GM19023 (cell line): ENCODE measurements at regions not wholly inside any gene's neighbourhood (a gene's known extent, or its start where the extent isn't known, plus 50 kb on each side); places are given as distances from the start of the nearest gene placed in this dataset.
"Not testable (repeated sequence)": the region's sequence is repeated elsewhere in the genome, so short reads cannot be mapped to it uniquely, and the experiment has no call there.

Experiments used
- ATAC-seq: cut with Tn5 transposase; IDR thresholded peaks from one replicate; pipeline ENCODE4 v1.9.1; 2021; ENCODE audit warnings: mild to moderate bottlenecking, moderate library complexity; ENCODE audit not compliant: unreplicated experiment

- ATAC-seq: no peak
These were observed 137.5 kb downstream of the FAM76B start for GRCh38 chr11:95652002-95652472.

GRCh38 chr11:95650276-95650675 is 139.3 kb downstream of the FAM76B start:
- no peak for ATAC-seq

GRCh38 chr11:95647871-95648270 is 141.7 kb downstream of the FAM76B start:
- ATAC-seq: no peak

GRCh38 chr11:95647355-95647754 is 142.2 kb downstream of the FAM76B start:
- ATAC-seq: no peak

- peak; percentile 100 for ATAC-seq
These were observed 148.1 kb downstream of the FAM76B start for GRCh38 chr11:95641495-95641894.

- ATAC-seq: no peak
These were observed 151.1 kb downstream of the FAM76B start for GRCh38 chr11:95638501-95638900.

- ATAC-seq: no peak
These were observed 164.2 kb downstream of the FAM76B start for GRCh38 chr11:95625164-95625900.

GRCh38 chr11:95616256-95616804 is 173.3 kb downstream of the FAM76B start:
- ATAC-seq: no peak

GRCh38 chr11:95611827-95612226 is 177.8 kb downstream of the FAM76B start:
- ATAC-seq: no peak

- not testable (repeated sequence) for ATAC-seq
These were observed 179.4 kb downstream of the FAM76B start for GRCh38 chr11:95610185-95610584.

- ATAC-seq: no peak
These were observed 181.5 kb downstream of the FAM76B start for GRCh38 chr11:95608093-95608492.

GRCh38 chr11:95606824-95607223 is 182.8 kb downstream of the FAM76B start:
- no peak for ATAC-seq

GRCh38 chr11:95605271-95605940 is 184.2 kb downstream of the FAM76B start:
- no peak for ATAC-seq

- ATAC-seq: no peak
These were observed 189.5 kb downstream of the FAM76B start for GRCh38 chr11:95599959-95600586.

- no peak for ATAC-seq
These were observed 193.6 kb downstream of the FAM76B start for GRCh38 chr11:95595973-95596489.

- ATAC-seq: no peak
These were observed 194.0 kb downstream of the FAM76B start for GRCh38 chr11:95595541-95595940.

GRCh38 chr11:95593111-95593510 is 196.5 kb downstream of the FAM76B start:
- no peak for ATAC-seq

GRCh38 chr11:95592471-95592870 is 197.1 kb downstream of the FAM76B start:
- no peak for ATAC-seq

GRCh38 chr11:95589893-95590612 is 199.5 kb downstream of the FAM76B start:
- ATAC-seq: no peak

- ATAC-seq: no peak
These were observed 200.8 kb downstream of the FAM76B start for GRCh38 chr11:95588821-95589220.

GRCh38 chr11:95586661-95587060 is 202.9 kb downstream of the FAM76B start:
- no peak for ATAC-seq
